ENCODE measurements at regions not wholly inside any gene's neighbourhood (a gene's known extent, or its start where the extent isn't known, plus 50 kb on each side); places are given as distances from the start of the nearest gene placed in this dataset.

DNA sequence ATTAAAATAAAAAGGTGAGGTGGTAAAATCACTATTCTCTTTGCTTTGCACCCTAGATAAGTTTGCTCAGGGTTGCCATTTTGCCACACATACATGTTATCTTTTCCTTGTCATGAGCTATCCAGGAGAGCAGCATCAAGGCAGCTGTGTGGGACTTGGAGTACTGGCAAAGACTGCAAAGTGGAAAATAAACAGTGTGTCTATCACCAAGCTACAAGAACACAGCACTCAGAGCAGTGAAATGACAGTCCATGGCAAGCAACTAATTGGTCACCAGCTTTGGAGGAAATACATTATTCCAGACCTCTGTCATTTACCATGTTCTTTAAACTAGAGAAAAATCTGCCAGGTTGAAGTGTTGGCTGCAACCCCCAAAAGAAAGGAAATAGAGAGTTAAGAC, 687.8 kb upstream of the FANCL start:
- Histone ChIP-seq H3K36me3 (no peaks in the 10 kb centered on the region), H3K4me3 (no peak overlapping the region), H3K27me3 (no peaks in the 10 kb centered on the region), H3K27ac (no peak overlapping the region), H4K20me1 (no peaks in the 10 kb centered on the region), H3K9ac (no peak overlapping the region), H3K9me3 (no peaks in the 10 kb centered on the region), H3K4me1 (no peaks in the 10 kb centered on the region), H3K4me2 (no peak overlapping the region)
- TF ChIP-seq Cebpa-rat (IDR thresholded peaks at IDR 0.05), result no peak

DNA sequence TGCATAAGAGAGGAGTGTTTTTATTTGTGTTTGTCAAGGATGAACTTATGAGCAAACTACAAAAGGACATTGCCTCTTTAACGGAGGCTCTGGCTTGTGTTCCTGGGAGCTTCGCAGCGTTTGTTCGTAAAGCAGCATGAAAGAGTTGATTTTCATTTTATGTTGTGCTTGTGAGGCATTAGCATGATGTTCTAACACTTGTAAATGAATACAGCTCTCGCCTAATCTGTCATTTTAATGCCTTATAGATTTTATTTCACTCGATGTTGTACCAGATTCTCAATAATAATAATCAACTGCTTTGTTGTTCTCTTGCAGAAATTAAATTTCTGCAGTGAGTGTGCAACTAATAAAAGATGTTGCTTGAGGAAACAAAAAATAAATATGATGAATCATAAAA, 687.3 kb upstream of the FANCL start:
- Histone ChIP-seq H3K27me3 (no peaks in the 10 kb centered on the region), H3K36me3 (no peaks in the 10 kb centered on the region), H3K4me1 (no peaks in the 10 kb centered on the region), H3K4me2 (no peak overlapping the region), H3K9ac (no peak overlapping the region), H3K27ac (no peak overlapping the region), H4K20me1 (no peaks in the 10 kb centered on the region), H3K4me3 (no peak overlapping the region), H3K9me3 (no peaks in the 10 kb centered on the region)
- no peak for TF ChIP-seq Cebpa-rat (IDR thresholded peaks at IDR 0.05)

DNA sequence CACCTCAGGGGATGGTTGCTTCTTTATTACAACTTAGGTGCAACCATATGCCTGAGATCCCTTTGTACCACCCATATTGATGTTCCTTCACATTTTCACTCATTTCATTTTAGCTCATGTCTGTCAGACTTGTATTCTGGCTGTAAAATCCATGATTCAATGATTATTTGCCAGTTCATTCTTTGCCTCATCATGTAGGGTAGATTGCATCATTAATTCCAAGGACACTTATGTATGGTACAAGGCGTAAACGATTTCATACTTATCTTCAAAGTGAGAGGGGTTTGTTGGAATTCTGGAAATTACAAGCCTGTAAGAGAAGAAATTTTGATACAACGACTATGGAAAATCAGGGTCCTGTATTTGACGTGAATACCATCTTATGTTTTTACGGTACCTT, 685.0 kb upstream of the FANCL start:
- Histone ChIP-seq H4K20me1 (no peaks in the 10 kb centered on the region), H3K27me3 (no peaks in the 10 kb centered on the region), H3K4me2 (no peak overlapping the region), H3K9ac (no peak overlapping the region), H3K9me3 (no peaks in the 10 kb centered on the region), H3K4me3 (no peak overlapping the region), H3K27ac (no peak overlapping the region), H3K36me3 (no peaks in the 10 kb centered on the region), H3K4me1 (no peaks in the 10 kb centered on the region)
- TF ChIP-seq Cebpa-rat (IDR thresholded peaks at IDR 0.05), result no peak

DNA sequence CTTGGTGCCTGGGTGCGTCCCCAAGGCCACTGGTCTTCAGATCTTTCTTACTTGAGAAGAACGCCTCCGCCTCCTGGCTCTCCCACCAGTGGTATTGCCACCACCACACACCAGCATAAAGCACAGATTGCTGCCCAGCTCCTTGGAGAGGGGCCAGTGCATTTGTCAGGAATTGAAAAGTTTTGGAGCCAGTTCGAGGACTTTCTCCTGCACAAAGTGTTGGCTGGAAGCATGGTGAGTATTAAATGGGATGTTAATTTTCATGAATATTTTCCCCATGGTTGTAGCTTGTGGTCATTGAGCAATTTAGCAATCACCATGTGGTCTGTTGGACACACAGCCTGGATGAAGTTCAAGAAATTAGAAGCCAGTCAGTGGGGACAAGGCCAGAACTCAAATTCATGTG, 684.6 kb upstream of the FANCL start:
- H3K4me3 ChIP-seq, result no peak overlapping the region
- no peaks in the 10 kb centered on the region for H3K27me3 ChIP-seq
- H3K4me2 ChIP-seq, result no peak overlapping the region
- H3K36me3 ChIP-seq, result no peaks in the 10 kb centered on the region
- H3K27ac ChIP-seq, result no peak overlapping the region
- H3K4me1 ChIP-seq, result no peaks in the 10 kb centered on the region
- no peak for TF ChIP-seq Cebpa-rat (IDR thresholded peaks at IDR 0.05)
- no peak overlapping the region for H3K9ac ChIP-seq
- no peaks in the 10 kb centered on the region for H3K9me3 ChIP-seq
- no peaks in the 10 kb centered on the region for H4K20me1 ChIP-seq

DNA sequence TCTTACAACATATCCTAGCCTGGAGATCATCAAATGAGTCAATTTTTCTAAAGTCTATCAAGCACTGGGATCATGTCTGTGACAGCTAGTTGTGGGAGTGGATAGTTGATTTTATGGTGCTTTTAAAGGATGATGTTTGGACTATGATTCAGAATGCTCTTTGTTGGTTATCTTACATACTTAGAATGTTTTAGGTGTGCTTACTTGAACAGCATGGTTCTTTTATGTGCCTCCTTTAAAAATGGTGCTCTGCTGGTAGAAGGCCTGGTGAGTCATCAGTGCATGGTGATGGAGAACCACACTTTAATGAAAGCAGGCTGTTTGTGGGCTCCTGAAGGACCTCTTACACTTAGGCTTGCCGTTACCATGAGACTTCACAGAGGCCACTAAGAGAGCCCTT, 682.7 kb upstream of the FANCL start:
- no peak overlapping the region for H3K4me3 ChIP-seq
- no peaks in the 10 kb centered on the region for H3K4me1 ChIP-seq
- no peak overlapping the region for H3K4me2 ChIP-seq
- H3K9ac ChIP-seq, result no peak overlapping the region
- H3K27me3 ChIP-seq, result no peaks in the 10 kb centered on the region
- H3K36me3 ChIP-seq, result no peaks in the 10 kb centered on the region
- TF ChIP-seq Cebpa-rat (IDR thresholded peaks at IDR 0.05), result no peak
- no peak overlapping the region for H3K27ac ChIP-seq
- no peaks in the 10 kb centered on the region for H3K9me3 ChIP-seq
- no peaks in the 10 kb centered on the region for H4K20me1 ChIP-seq

DNA sequence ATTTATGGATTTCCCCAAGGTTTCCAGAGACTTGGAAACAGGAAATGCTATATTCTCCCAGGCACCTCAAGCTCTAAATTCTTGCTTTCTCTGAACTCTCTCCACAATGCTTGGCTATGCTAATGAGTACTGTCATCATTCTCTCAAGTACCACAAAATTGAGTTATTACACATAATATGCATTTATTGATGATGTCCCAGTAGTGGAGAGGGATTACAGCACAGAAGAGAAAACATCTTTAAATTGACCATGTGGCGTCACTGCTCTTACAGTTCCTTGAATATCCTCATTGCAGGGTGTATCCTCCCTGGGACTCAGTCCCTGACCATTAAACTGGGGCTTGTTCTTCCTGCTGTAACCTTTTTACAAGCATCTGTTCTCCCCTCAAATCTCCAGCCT, 681.1 kb upstream of the FANCL start:
- Histone ChIP-seq H3K4me2 (no peak overlapping the region), H3K4me1 (no peaks in the 10 kb centered on the region), H3K27me3 (no peaks in the 10 kb centered on the region), H3K9ac (no peak overlapping the region), H3K4me3 (no peak overlapping the region), H3K36me3 (no peaks in the 10 kb centered on the region), H3K9me3 (no peaks in the 10 kb centered on the region), H4K20me1 (no peaks in the 10 kb centered on the region), H3K27ac (no peak overlapping the region)
- TF ChIP-seq Cebpa-rat (IDR thresholded peaks at IDR 0.05), result no peak

DNA sequence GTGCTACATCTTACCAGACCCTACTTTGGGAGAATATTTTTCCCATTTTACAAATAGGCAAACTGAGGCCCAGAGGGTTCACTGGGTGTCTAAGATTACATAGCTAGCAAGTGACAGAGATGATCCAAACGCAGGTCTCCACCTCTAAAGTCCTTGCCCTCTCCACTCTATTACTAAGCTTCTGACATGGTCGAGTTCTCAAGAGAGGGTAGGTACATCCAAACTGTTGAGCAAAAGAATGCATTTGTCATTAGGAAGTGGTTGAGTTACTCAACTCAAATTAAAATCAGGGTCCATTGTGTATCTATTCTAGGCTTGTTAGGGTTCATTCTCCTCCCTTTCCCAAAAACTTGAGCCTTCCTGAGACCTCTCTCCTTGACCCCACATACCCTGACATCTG, 680.6 kb upstream of the FANCL start:
- Histone ChIP-seq H3K27me3 (no peaks in the 10 kb centered on the region), H4K20me1 (no peaks in the 10 kb centered on the region), H3K9me3 (no peaks in the 10 kb centered on the region), H3K4me3 (no peak overlapping the region), H3K4me1 (no peaks in the 10 kb centered on the region), H3K27ac (no peak overlapping the region), H3K4me2 (no peak overlapping the region), H3K36me3 (no peaks in the 10 kb centered on the region), H3K9ac (no peak overlapping the region)
- TF ChIP-seq Cebpa-rat (IDR thresholded peaks at IDR 0.05), result no peak

DNA sequence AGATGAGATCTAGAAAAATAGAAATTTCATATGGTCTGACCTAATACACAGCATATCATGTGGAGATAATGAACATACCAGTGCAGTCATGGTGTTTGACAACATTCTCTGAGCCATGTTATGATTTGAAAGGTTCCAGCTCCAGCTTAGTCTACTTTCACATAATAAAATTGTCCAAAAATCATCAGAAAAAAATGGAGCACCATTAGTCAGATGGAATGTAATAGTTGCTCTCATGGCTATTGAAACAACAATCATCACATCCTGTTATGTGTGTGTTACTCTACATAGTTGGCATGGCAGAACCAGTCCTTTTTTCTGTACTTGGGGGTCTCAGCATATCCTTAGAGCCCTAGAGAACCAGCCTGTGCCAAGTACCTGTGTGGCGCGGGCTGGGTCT, 678.9 kb upstream of the FANCL start:
- Histone ChIP-seq H3K9ac (no peak overlapping the region), H3K27me3 (no peaks in the 10 kb centered on the region), H3K4me1 (no peaks in the 10 kb centered on the region), H3K27ac (no peak overlapping the region), H4K20me1 (no peaks in the 10 kb centered on the region), H3K36me3 (no peaks in the 10 kb centered on the region), H3K4me2 (no peak overlapping the region), H3K9me3 (no peaks in the 10 kb centered on the region), H3K4me3 (no peak overlapping the region)
- TF ChIP-seq Cebpa-rat (IDR thresholded peaks at IDR 0.05), result no peak

DNA sequence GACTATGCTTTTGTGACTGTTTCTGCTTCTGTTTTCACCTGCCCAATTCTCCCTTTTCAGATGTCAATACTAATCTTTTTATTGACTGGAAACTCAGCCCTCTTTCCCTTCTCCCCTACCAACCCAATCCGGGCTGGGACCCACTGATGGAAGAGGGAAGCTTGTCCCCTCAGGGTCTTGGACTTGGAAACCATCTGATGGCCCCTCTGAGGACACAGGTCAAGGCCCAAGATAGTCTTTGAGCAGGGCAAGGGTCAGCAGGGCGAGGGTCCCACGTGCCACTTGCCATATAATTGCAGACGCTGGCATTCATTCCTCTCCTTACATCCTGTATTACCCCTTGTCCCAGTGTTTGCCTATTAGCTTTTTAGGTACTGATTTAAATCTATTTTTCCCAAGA, 678.2 kb upstream of the FANCL start:
- no peaks in the 10 kb centered on the region for H4K20me1 ChIP-seq
- H3K9me3 ChIP-seq, result no peaks in the 10 kb centered on the region
- H3K4me1 ChIP-seq, result no peaks in the 10 kb centered on the region
- H3K9ac ChIP-seq, result no peak overlapping the region
- H3K4me3 ChIP-seq, result no peak overlapping the region
- H3K27me3 ChIP-seq, result no peaks in the 10 kb centered on the region
- H3K4me2 ChIP-seq, result no peak overlapping the region
- no peaks in the 10 kb centered on the region for H3K36me3 ChIP-seq
- TF ChIP-seq Cebpa-rat (IDR thresholded peaks at IDR 0.05), result no peak
- H3K27ac ChIP-seq, result no peak overlapping the region

DNA sequence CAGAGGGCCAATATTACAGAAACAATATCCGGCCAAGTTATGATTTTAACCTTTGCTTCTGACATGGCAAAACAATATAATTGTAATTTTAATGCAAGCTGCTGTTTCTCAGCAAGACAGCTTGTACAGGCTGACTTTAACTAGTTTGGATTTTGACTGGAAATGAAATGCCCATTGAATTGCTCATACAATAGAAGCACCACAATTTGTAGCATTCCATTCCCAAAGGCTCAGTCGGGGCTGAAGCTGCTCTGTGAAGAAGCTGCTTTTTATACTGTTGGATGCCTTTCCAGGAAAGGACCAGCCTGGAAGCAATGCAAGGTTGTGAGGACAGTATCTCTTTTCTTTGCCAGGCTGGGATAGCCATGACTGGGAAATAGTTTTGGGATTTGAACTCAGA, 677.0 kb upstream of the FANCL start:
- no peak for TF ChIP-seq Cebpa-rat (IDR thresholded peaks at IDR 0.05)
- H3K4me2 ChIP-seq, result no peak overlapping the region
- no peaks in the 10 kb centered on the region for H3K27me3 ChIP-seq
- H3K9me3 ChIP-seq, result no peaks in the 10 kb centered on the region
- no peak overlapping the region for H3K9ac ChIP-seq
- H3K4me3 ChIP-seq, result no peak overlapping the region
- no peaks in the 10 kb centered on the region for H3K4me1 ChIP-seq
- H3K36me3 ChIP-seq, result no peaks in the 10 kb centered on the region
- no peaks in the 10 kb centered on the region for H4K20me1 ChIP-seq
- no peak overlapping the region for H3K27ac ChIP-seq

DNA sequence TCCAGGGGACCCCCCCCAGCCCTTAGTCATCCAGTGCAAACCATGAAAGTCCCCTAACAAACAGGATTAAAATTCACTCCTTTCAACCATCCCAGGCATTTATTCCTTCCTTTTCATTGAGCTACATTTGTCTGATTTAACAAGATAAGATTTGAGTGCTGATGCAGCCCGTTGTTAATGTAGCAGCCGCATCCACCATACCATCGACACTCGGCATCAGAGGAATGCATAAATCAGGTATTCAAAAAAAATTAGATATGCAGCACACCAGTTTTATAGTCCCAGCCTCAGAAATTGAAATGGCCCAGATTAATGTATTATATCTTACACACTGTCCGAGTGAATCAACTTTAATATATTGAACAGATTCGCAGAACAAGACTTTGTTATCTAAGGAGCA, 676.5 kb upstream of the FANCL start:
- no peaks in the 10 kb centered on the region for H3K4me1 ChIP-seq
- TF ChIP-seq Cebpa-rat (IDR thresholded peaks at IDR 0.05), result no peak
- H3K27me3 ChIP-seq, result no peaks in the 10 kb centered on the region
- H3K4me3 ChIP-seq, result no peak overlapping the region
- H3K36me3 ChIP-seq, result no peaks in the 10 kb centered on the region
- no peaks in the 10 kb centered on the region for H4K20me1 ChIP-seq
- H3K4me2 ChIP-seq, result no peak overlapping the region
- H3K27ac ChIP-seq, result no peak overlapping the region
- H3K9me3 ChIP-seq, result no peaks in the 10 kb centered on the region
- H3K9ac ChIP-seq, result no peak overlapping the region
